H9 (cell line): ENCODE measurements at regions not wholly inside any gene's neighbourhood (a gene's known extent, or its start where the extent isn't known, plus 50 kb on each side); places are given as distances from the start of the nearest gene placed in this dataset.

Experiments
- DNase-seq: peaks from one replicate; pipeline ENCODE4 v3.0.0-alpha.2; 2017
- H2AFZ ChIP-seq: one replicate; pipeline ENCODE4 v1.6.1; 2013; ENCODE audit warnings: mild to moderate bottlenecking, low read length, control low read depth, moderate library complexity
- H2AK5ac ChIP-seq: 2 replicates; pipeline ENCODE4 v1.6.1; 2013; ENCODE audit warnings: low read length, control low read depth, mixed read lengths; ENCODE audit not compliant: insufficient read length
- H2BK120ac ChIP-seq: one replicate; pipeline ENCODE4 v1.6.1; 2013; ENCODE audit warnings: low read depth, mild to moderate bottlenecking, low read length, control low read depth, inconsistent platforms; ENCODE audit not compliant: poor library complexity, severe bottlenecking
- H2BK12ac ChIP-seq: 2 replicates; pipeline ENCODE4 v1.6.1; 2013; ENCODE audit warnings: low read length, control low read depth, mixed read lengths, low read depth; ENCODE audit not compliant: insufficient read length
- H2BK15ac ChIP-seq: 2 replicates; pipeline ENCODE4 v1.6.1; 2013; ENCODE audit warnings: low read depth, low read length, control low read depth
- H2BK20ac ChIP-seq: one replicate; pipeline ENCODE4 v1.6.1; 2013; ENCODE audit warnings: low read depth, mild to moderate bottlenecking, low read length, control low read depth, inconsistent platforms; ENCODE audit not compliant: poor library complexity, severe bottlenecking
- H2BK5ac ChIP-seq: 2 replicates; pipeline ENCODE4 v1.6.1; 2013; ENCODE audit warnings: low read length, control low read depth, mixed read lengths; ENCODE audit not compliant: insufficient read length
- H3K14ac ChIP-seq: 2 replicates; pipeline ENCODE4 v1.6.1; 2013; ENCODE audit warnings: low read length, control low read depth; ENCODE audit not compliant: insufficient read depth
- H3K18ac ChIP-seq: 2 replicates; pipeline ENCODE4 v1.6.1; 2013; ENCODE audit warnings: low read depth, mild to moderate bottlenecking, mixed read lengths, low read length, control low read depth; ENCODE audit not compliant: insufficient read length
- H3K23ac ChIP-seq: 2 replicates; pipeline ENCODE4 v1.6.1; 2013; ENCODE audit warnings: low read length, control low read depth, mixed read lengths, low read depth; ENCODE audit not compliant: insufficient read length
- H3K23me2 ChIP-seq: 2 replicates; pipeline ENCODE4 v1.6.1; 2013; ENCODE audit warnings: low read depth, mild to moderate bottlenecking, mixed read lengths, low read length, control low read depth; ENCODE audit not compliant: insufficient read length, poor library complexity, severe bottlenecking
- H3K27ac ChIP-seq: 2 replicates; pipeline ENCODE4 v1.5.1; 2013; ENCODE audit warnings: low read length, control low read depth, mixed read lengths, low read depth; ENCODE audit not compliant: insufficient read length
- H3K27me3 ChIP-seq: 2 replicates; pipeline ENCODE4 v1.6.1; 2013; ENCODE audit warnings: low read length, control low read depth, inconsistent platforms; ENCODE audit not compliant: insufficient read depth
- H3K4ac ChIP-seq: 2 replicates; pipeline ENCODE4 v1.6.1; 2013; ENCODE audit warnings: low read depth, mild to moderate bottlenecking, control low read depth, inconsistent platforms, low read length, moderate library complexity
- H3K4me1 ChIP-seq: 2 replicates; pipeline ENCODE4 v1.6.1; 2013; ENCODE audit warnings: low read length, control low read depth, inconsistent platforms; ENCODE audit not compliant: insufficient read depth
- H3K4me2 ChIP-seq: 2 replicates; pipeline ENCODE4 v1.6.1; 2013; ENCODE audit warnings: low read length, control low read depth, mixed read lengths; ENCODE audit not compliant: insufficient read length, insufficient read depth
- H3K56ac ChIP-seq: 2 replicates; pipeline ENCODE4 v1.6.1; 2013; ENCODE audit warnings: low read depth, mild to moderate bottlenecking, mixed read lengths, low read length, control low read depth; ENCODE audit not compliant: insufficient read length
- H3K79me1 ChIP-seq: 2 replicates; pipeline ENCODE4 v1.6.1; 2013; ENCODE audit warnings: low read depth, mild to moderate bottlenecking, moderate library complexity, low read length, control low read depth, inconsistent platforms; ENCODE audit not compliant: insufficient read depth, poor library complexity, severe bottlenecking
- H3K79me2 ChIP-seq: 2 replicates; pipeline ENCODE4 v1.6.1; 2013; ENCODE audit warnings: low read length, control low read depth, inconsistent platforms; ENCODE audit not compliant: insufficient read depth
- H3K9ac ChIP-seq: 2 replicates; pipeline ENCODE4 v1.6.1; 2013; ENCODE audit warnings: low read length, control low read depth, mixed read lengths; ENCODE audit not compliant: insufficient read length; ENCODE audit errors: extremely low read depth
- H3K9me3 ChIP-seq: one replicate; pipeline ENCODE4 v1.6.1; 2013; ENCODE audit warnings: low read depth, low read length, inconsistent platforms; ENCODE audit not compliant: control insufficient read depth
- H3T11ph ChIP-seq: one replicate; pipeline ENCODE4 v1.6.1; 2013; ENCODE audit warnings: mild to moderate bottlenecking, low read length, control low read depth, inconsistent platforms
- H4K20me1 ChIP-seq: one replicate; pipeline ENCODE4 v1.6.1; 2013; ENCODE audit not compliant: control insufficient read depth, insufficient read length, insufficient read depth
- H4K5ac ChIP-seq: 2 replicates; pipeline ENCODE4 v1.6.1; 2013; ENCODE audit warnings: low read depth, mild to moderate bottlenecking, mixed read lengths, low read length, control low read depth; ENCODE audit not compliant: insufficient read length
- H4K8ac ChIP-seq: replicated peaks from 2 replicates; pipeline ENCODE4 v1.6.1; 2013; ENCODE audit warnings: low read length, control low read depth, mixed read lengths, low read depth; ENCODE audit not compliant: insufficient read length
- H4K91ac ChIP-seq: 2 replicates; pipeline ENCODE4 v1.6.1; 2013; ENCODE audit warnings: low read depth, mild to moderate bottlenecking, moderate library complexity, mixed read lengths, low read length, control low read depth; ENCODE audit not compliant: insufficient read length
- H3K27ac Mint-ChIP-seq, 3 experiments: 2 replicates in 2 of 3; 3 replicates in 1 of 3; pipeline ENCODE4 v1.8.0; 2020 to 2021; ENCODE audit warnings: mixed read lengths in 3 of 3, mild to moderate bottlenecking in 1 of 3, moderate library complexity in 1 of 3
- H3K27me3 Mint-ChIP-seq: 2 replicates; pipeline ENCODE4 v1.8.0; 2021; ENCODE audit warnings: low read depth, mild to moderate bottlenecking, moderate library complexity, mixed read lengths
- H3K36me3 Mint-ChIP-seq, 3 experiments: 2 replicates in 2 of 3; 3 replicates in 1 of 3; pipeline ENCODE4 v1.8.0; 2020 to 2021; ENCODE audit warnings: low read depth in 3 of 3, mixed read lengths in 3 of 3; ENCODE audit not compliant: insufficient read depth in 1 of 3
- H3K4me1 Mint-ChIP-seq, 2 experiments: 2 replicates each; pipeline ENCODE4 v1.8.0; 2020; ENCODE audit warnings: mixed read lengths in 2 of 2
- H3K4me3 Mint-ChIP-seq, 2 experiments: 2 replicates in 1 of 2; 3 replicates in 1 of 2; pipeline ENCODE4 v1.8.0; 2020 to 2021; ENCODE audit warnings: mild to moderate bottlenecking in 2 of 2, mixed read lengths in 2 of 2, moderate library complexity in 1 of 2
- H3K9me3 Mint-ChIP-seq, 2 experiments: 2 replicates in 1 of 2; 3 replicates in 1 of 2; pipeline ENCODE4 v1.8.0; 2020; ENCODE audit warnings: mild to moderate bottlenecking in 2 of 2, mixed read lengths in 2 of 2, moderate library complexity in 1 of 2
- WGBS: extraction: QIAGEN DNeasy Blood & Tissue Kit; methylation state at CpG from one replicate; pipeline ENCODE4 v1.1.7; 2013; ENCODE audit warnings: missing lambda C conversion rate, low lambda C conversion rate, mixed read lengths; ENCODE audit not compliant: insufficient read length; ENCODE audit errors: extremely low coverage; 5-methylcytosine and 5-hydroxymethylcytosine counted together
- TF ChIP-seq, protein P1 (sequence below): fragments of 200-600 bp; sonication (generic); conservative IDR thresholded peaks from 3 replicates; pipeline ENCODE4 v1.8.0; 2021; ENCODE audit warnings: antibody characterized with exemption, mild to moderate bottlenecking

DNA sequence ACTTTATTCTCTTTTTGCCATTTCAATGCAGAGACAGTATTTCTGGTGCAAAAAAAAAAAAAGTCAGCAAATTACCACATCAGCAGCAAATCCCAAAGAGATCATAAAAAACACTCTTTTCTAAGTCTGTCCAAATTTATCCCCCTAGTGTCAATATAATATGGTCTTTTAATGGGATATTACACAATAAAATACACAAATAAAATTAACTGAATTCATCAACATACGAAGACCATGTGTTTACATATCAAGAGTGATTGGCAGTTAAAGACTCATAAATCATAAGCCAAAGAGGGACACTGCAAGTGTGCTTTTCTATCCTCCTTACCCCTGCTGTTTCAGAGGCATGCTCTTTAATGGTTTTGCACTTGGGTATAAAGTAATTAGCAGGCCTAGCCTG is 340.2 kb upstream of the DKK2 start:
- Histone ChIP-seq H2AFZ (no peak overlapping the region), H4K91ac (no peak overlapping the region), H3K4me2 (no peak overlapping the region), H3K9me3 (no peaks in the 10 kb centered on the region), H3K23me2 (no peaks in the 10 kb centered on the region), H2BK120ac (no peak overlapping the region), H3K27ac (no peak overlapping the region), H2BK5ac (no peak overlapping the region), H3K56ac (no peak overlapping the region), H4K5ac (no peak overlapping the region), H2BK12ac (no peak overlapping the region), H2AK5ac (no peak overlapping the region), H3K4me1 (no peaks in the 10 kb centered on the region), H3K9ac (no peak overlapping the region), H3K18ac (no peak overlapping the region), H4K8ac (no peak overlapping the region), H3K14ac (no peak overlapping the region), H2BK15ac (no peak overlapping the region), H3K79me2 (no peaks in the 10 kb centered on the region), H2BK20ac (no peak overlapping the region), H3K27me3 (no peaks in the 10 kb centered on the region), H4K20me1 (no peaks in the 10 kb centered on the region), H3T11ph (no peak overlapping the region), H3K79me1 (no peaks in the 10 kb centered on the region), H3K4ac (no peak overlapping the region), H3K23ac (no peak overlapping the region)
- no CpG with 5 or more reads among the region's 1 CpG for WGBS
- DNase-seq = no peak
- Mint-ChIP-seq H3K27me3 (peaks cover 2% of the 10 kb centered on the region; the same call in 1 of the 2 replicates), H3K4me1 (peaks cover 5 to 7% of the 10 kb centered on the region in 2 experiments), H3K36me3 (peaks cover 0 to 15% (median 0%) of the 10 kb centered on the region in 3 experiments; a peak in 4 of 7 replicates), H3K4me3 (no peak overlapping the region), H3K9me3 (peaks cover 6 to 11% of the 10 kb centered on the region in 2 experiments), H3K27ac (no peak overlapping the region)
- TF ChIP-seq, protein P1, sequence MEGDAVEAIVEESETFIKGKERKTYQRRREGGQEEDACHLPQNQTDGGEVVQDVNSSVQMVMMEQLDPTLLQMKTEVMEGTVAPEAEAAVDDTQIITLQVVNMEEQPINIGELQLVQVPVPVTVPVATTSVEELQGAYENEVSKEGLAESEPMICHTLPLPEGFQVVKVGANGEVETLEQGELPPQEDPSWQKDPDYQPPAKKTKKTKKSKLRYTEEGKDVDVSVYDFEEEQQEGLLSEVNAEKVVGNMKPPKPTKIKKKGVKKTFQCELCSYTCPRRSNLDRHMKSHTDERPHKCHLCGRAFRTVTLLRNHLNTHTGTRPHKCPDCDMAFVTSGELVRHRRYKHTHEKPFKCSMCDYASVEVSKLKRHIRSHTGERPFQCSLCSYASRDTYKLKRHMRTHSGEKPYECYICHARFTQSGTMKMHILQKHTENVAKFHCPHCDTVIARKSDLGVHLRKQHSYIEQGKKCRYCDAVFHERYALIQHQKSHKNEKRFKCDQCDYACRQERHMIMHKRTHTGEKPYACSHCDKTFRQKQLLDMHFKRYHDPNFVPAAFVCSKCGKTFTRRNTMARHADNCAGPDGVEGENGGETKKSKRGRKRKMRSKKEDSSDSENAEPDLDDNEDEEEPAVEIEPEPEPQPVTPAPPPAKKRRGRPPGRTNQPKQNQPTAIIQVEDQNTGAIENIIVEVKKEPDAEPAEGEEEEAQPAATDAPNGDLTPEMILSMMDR = no peak
